ENCODE measurements at regions not wholly inside any gene's neighbourhood (a gene's known extent, or its start where the extent isn't known, plus 50 kb on each side); places are given as distances from the start of the nearest gene placed in this dataset.

- no peak for TF ChIP-seq POLR2A (IDR thresholded peaks at IDR 0.05)
- TF ChIP-seq, protein P1, sequence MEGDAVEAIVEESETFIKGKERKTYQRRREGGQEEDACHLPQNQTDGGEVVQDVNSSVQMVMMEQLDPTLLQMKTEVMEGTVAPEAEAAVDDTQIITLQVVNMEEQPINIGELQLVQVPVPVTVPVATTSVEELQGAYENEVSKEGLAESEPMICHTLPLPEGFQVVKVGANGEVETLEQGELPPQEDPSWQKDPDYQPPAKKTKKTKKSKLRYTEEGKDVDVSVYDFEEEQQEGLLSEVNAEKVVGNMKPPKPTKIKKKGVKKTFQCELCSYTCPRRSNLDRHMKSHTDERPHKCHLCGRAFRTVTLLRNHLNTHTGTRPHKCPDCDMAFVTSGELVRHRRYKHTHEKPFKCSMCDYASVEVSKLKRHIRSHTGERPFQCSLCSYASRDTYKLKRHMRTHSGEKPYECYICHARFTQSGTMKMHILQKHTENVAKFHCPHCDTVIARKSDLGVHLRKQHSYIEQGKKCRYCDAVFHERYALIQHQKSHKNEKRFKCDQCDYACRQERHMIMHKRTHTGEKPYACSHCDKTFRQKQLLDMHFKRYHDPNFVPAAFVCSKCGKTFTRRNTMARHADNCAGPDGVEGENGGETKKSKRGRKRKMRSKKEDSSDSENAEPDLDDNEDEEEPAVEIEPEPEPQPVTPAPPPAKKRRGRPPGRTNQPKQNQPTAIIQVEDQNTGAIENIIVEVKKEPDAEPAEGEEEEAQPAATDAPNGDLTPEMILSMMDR (IDR thresholded peaks at IDR 0.05) = no peak
- Histone ChIP-seq H3K4me1 (no peaks in the 10 kb centered on the region), H3K27me3 (no peaks in the 10 kb centered on the region), H3K9me3 (no peaks in the 10 kb centered on the region), H3K27ac (no peak overlapping the region), H3K4me3 (no peak overlapping the region), H3K36me3 (ENCODE audit: low read depth, missing control alignments) (no peaks in the 10 kb centered on the region)
- intact Hi-C loops (cut with DNase I; ENCODE audit: low total_unique reads) = no loop called here
- DNase-seq = no peak
- WGBS, 2 donors = 32 to 49% methylated on average over 1 of the region's 1 CpG
Measured at GRCh38 chr4:43547561-43547960, 655.0 kb downstream of the GRXCR1 start.

DNA sequence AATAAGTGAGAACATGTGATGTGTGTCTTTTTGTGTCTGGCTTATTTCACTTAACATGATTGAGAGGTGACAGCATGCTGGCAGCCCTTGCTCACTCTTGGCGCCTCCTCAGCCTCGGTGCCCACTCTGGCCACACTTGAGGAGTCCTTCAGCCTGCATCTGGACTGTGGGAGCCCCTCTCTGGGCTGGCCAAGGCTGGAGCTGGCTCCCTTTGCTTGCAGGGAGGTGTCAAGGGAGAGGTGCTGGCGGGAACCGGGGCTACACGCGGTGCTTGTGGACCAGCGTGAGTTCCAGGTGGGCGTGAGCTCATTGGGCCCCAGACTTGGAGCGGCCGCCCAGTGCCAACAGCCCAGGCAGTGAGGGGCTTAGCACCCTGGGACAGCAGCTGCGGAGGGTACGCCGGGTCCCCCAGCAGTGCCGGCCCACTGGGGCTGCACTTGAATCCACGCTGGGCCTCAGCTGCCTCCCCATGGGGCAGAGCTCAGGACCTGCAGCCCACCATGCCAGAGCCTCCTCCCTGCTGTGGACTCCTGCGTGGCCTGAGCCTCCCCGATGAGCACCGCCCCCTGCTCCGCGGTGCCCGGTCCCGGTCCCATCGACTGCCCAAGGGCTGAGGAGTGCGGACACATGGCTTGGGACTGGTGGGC, 658.6 kb downstream of the GRXCR1 start:
- intact Hi-C loops (cut with DNase I; ENCODE audit: low total_unique reads) = no loop called here
- no peaks in the 10 kb centered on the region for H3K36me3 ChIP-seq (ENCODE audit: low read depth, missing control alignments)
- 74 to 90% methylated on average over 5 to 14 of the region's 24 CpGs for WGBS, 2 donors

GRCh38 chr4:43556262-43556661, 663.7 kb downstream of the GRXCR1 start:
- H3K36me3 ChIP-seq (ENCODE audit: low read depth, missing control alignments) = no peaks in the 10 kb centered on the region
- no peaks in the 10 kb centered on the region for H3K27me3 ChIP-seq
- 63 to 71% methylated on average over 1 of the region's 1 CpG for WGBS, 2 donors
- H3K4me1 ChIP-seq = no peaks in the 10 kb centered on the region
- intact Hi-C loops (cut with DNase I; ENCODE audit: low total_unique reads) = no loop called here
- H3K4me3 ChIP-seq = no peak overlapping the region
- H3K27ac ChIP-seq = no peak overlapping the region
- no peak for TF ChIP-seq POLR2A (IDR thresholded peaks at IDR 0.05)
- TF ChIP-seq, protein P1 (IDR thresholded peaks at IDR 0.05) = no peak
- no peak for DNase-seq
- H3K9me3 ChIP-seq = no peaks in the 10 kb centered on the region

More for the DNA sequence above, 658.6 kb downstream of the GRXCR1 start:
- Histone ChIP-seq H3K4me3 (no peak overlapping the region), H3K9me3 (no peaks in the 10 kb centered on the region), H3K27ac (no peak overlapping the region), H3K4me1 (no peaks in the 10 kb centered on the region), H3K27me3 (no peaks in the 10 kb centered on the region)
- DNase-seq = no peak
- no peak for TF ChIP-seq POLR2A (IDR thresholded peaks at IDR 0.05)
- TF ChIP-seq, protein P1 (IDR thresholded peaks at IDR 0.05) = no peak

DNA sequence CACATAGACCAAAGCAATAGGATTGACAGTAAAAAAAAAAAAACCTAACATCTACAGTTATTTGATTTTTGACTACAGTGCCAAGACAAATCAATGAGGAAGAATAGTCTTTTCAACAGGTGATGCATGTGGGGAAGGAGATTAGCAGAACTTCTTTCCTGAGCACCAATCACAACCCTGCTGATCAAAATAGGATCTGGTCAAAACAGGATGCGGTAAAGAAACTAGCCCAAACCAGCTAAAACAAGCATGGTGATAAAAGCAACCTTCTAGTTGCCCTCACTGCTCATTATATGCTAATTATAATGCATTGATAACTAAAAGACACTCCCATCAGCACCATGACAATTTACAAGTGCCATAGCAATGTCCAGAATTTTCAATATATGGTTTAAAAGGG, 667.5 kb downstream of the GRXCR1 start:
- no peak for DNase-seq
- TF ChIP-seq POLR2A (IDR thresholded peaks at IDR 0.05) = no peak
- TF ChIP-seq, protein P1 (IDR thresholded peaks at IDR 0.05) = no peak
- no peaks in the 10 kb centered on the region for H3K9me3 ChIP-seq
- H3K36me3 ChIP-seq (ENCODE audit: low read depth, missing control alignments) = no peaks in the 10 kb centered on the region
- H3K27me3 ChIP-seq = no peaks in the 10 kb centered on the region
- 100% methylated on average over 1 of the region's 1 CpG for WGBS, 2 donors
- no peak overlapping the region for H3K4me3 ChIP-seq
- H3K4me1 ChIP-seq = no peaks in the 10 kb centered on the region
- no peak overlapping the region for H3K27ac ChIP-seq
- intact Hi-C loops (cut with DNase I; ENCODE audit: low total_unique reads) = no loop called here

GRCh38 chr4:43564107-43564506, 671.6 kb downstream of the GRXCR1 start:
- no peak for DNase-seq
- no peak for TF ChIP-seq POLR2A (IDR thresholded peaks at IDR 0.05)
- TF ChIP-seq, protein P1 (IDR thresholded peaks at IDR 0.05) = no peak
- Histone ChIP-seq H3K27me3 (no peaks in the 10 kb centered on the region), H3K9me3 (no peaks in the 10 kb centered on the region), H3K4me1 (no peaks in the 10 kb centered on the region), H3K36me3 (ENCODE audit: low read depth, missing control alignments) (no peaks in the 10 kb centered on the region), H3K4me3 (no peak overlapping the region), H3K27ac (no peak overlapping the region)
- intact Hi-C loops (cut with DNase I; ENCODE audit: low total_unique reads) = no loop called here
- WGBS, 2 donors = 75 to 80% methylated on average over 1 of the region's 1 CpG
